Mammary epithelial cell (primary cell): ENCODE measurements at regions not wholly inside any gene's neighbourhood (a gene's known extent, or its start where the extent isn't known, plus 50 kb on each side); places are given as distances from the start of the nearest gene placed in this dataset.
"Not testable (repeated sequence)": the region's sequence is repeated elsewhere in the genome, so short reads cannot be mapped to it uniquely, and the experiment has no call there.

Experiments used
- CTCF ChIP-seq, 2 donors: IDR thresholded peaks in 1 of 2; conservative IDR thresholded peaks in 1 of 2; 2 replicates each; pipeline ENCODE4 v1.5.1; 2011 to 2012; ENCODE audit warnings: inconsistent platforms in 2 of 2, low read length in 2 of 2, mild to moderate bottlenecking in 2 of 2, control low read depth in 1 of 2, low read depth in 1 of 2; ENCODE audit not compliant: insufficient read depth in 1 of 2; ENCODE audit errors: extremely low read depth in 1 of 2
- EZH2 ChIP-seq: IDR thresholded peaks from 2 replicates; pipeline ENCODE4 v1.6.1; 2012; ENCODE audit warnings: low read length, inconsistent platforms, borderline replicate concordance

- TF ChIP-seq CTCF (conservative IDR thresholded peaks at IDR 0.05 in 1 of 2, IDR thresholded peaks at IDR 0.05 in 1 of 2; ENCODE audit: extremely low read depth in 1 of 2, insufficient read depth in 1 of 2, low read depth in 1 of 2, low read length in 2 of 2); EZH2: not testable (repeated sequence)
Measured at GRCh38 chr5:21301205-21301604, 1313.2 kb upstream of the CDH18 start.
